ENCODE measurements at regions not wholly inside any gene's neighbourhood (a gene's known extent, or its start where the extent isn't known, plus 50 kb on each side); places are given as distances from the start of the nearest gene placed in this dataset.

DNA sequence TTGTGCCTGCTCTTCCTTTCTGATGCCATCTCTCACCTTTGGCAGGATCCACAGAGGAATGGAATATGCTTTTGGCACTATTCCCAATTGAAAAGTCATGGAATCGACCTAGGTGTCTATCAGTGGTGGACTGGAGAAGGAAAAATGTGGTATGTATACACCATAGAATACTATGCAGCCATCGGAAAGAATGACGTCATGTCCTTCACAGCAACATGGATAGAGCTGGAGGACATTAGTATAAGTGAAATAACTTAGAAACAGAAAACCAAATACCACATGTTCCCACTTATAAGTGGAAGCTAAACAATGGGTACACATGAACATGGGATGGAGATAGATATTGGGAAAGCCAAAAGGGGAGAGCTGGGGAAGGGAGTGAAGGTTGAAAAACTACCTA lies 58.3 kb upstream of the SMIM31 start:
- H3K4me2 ChIP-seq = no peak overlapping the region
- POLR2A ChIA-PET = no interaction called here
- H3K9me3 ChIP-seq = no peaks in the 10 kb centered on the region
- H3K4me3 ChIP-seq = no peak overlapping the region
- no peak for ATAC-seq
- FAIRE-seq = no peak
- H3K4me1 ChIP-seq = no peaks in the 10 kb centered on the region
- TF ChIP-seq POLR2A (IDR thresholded peaks at IDR 0.05; ENCODE audit: low read length) (no peak), HDAC2 (IDR thresholded peaks at IDR 0.05) (no peak), HEYL (CRISPR knock-in tag; IDR thresholded peaks at IDR 0.05) (no peak), BHLHE40 (IDR thresholded peaks at IDR 0.05; ENCODE audit: low read depth, low read length) (no peak), MAZ (IDR thresholded peaks at IDR 0.05; ENCODE audit: borderline replicate concordance, low read depth, low read length) (no peak), ZFP36 (IDR thresholded peaks at IDR 0.05; ENCODE audit: borderline replicate concordance, partially characterized antibody) (no peak), KDM1A (IDR thresholded peaks at IDR 0.05; ENCODE audit: low read depth) (no peak), POLR2AphosphoS2 (conservative IDR thresholded peaks at IDR 0.05; ENCODE audit: low read length) (no peak), SMC3 (IDR thresholded peaks at IDR 0.05) (no peak), HOXB5 (CRISPR knock-in tag; IDR thresholded peaks at IDR 0.05) (no peak), RNF2 (IDR thresholded peaks at IDR 0.05; ENCODE audit: borderline replicate concordance, low read depth) (no peak), RARB (CRISPR knock-in tag; IDR thresholded peaks at IDR 0.05) (no peak), HOXA7 (CRISPR knock-in tag; IDR thresholded peaks at IDR 0.05) (no peak), SREBF2 (IDR thresholded peaks at IDR 0.05) (no peak), EHMT2 (IDR thresholded peaks at IDR 0.05; ENCODE audit: low read depth) (no peak)
- TF ChIP-seq, protein P1, sequence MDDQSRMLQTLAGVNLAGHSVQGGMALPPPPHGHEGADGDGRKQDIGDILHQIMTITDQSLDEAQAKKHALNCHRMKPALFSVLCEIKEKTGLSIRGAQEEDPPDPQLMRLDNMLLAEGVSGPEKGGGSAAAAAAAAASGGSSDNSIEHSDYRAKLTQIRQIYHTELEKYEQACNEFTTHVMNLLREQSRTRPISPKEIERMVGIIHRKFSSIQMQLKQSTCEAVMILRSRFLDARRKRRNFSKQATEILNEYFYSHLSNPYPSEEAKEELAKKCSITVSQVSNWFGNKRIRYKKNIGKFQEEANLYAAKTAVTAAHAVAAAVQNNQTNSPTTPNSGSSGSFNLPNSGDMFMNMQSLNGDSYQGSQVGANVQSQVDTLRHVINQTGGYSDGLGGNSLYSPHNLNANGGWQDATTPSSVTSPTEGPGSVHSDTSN (IDR thresholded peaks at IDR 0.05) = no peak
- TF ChIP-seq, protein P2, sequence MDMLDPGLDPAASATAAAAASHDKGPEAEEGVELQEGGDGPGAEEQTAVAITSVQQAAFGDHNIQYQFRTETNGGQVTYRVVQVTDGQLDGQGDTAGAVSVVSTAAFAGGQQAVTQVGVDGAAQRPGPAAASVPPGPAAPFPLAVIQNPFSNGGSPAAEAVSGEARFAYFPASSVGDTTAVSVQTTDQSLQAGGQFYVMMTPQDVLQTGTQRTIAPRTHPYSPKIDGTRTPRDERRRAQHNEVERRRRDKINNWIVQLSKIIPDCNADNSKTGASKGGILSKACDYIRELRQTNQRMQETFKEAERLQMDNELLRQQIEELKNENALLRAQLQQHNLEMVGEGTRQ (IDR thresholded peaks at IDR 0.05) = no peak
- TF ChIP-seq, protein P3, sequence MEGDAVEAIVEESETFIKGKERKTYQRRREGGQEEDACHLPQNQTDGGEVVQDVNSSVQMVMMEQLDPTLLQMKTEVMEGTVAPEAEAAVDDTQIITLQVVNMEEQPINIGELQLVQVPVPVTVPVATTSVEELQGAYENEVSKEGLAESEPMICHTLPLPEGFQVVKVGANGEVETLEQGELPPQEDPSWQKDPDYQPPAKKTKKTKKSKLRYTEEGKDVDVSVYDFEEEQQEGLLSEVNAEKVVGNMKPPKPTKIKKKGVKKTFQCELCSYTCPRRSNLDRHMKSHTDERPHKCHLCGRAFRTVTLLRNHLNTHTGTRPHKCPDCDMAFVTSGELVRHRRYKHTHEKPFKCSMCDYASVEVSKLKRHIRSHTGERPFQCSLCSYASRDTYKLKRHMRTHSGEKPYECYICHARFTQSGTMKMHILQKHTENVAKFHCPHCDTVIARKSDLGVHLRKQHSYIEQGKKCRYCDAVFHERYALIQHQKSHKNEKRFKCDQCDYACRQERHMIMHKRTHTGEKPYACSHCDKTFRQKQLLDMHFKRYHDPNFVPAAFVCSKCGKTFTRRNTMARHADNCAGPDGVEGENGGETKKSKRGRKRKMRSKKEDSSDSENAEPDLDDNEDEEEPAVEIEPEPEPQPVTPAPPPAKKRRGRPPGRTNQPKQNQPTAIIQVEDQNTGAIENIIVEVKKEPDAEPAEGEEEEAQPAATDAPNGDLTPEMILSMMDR (IDR thresholded peaks at IDR 0.05) = no peak
- TF ChIP-seq, protein P4, sequence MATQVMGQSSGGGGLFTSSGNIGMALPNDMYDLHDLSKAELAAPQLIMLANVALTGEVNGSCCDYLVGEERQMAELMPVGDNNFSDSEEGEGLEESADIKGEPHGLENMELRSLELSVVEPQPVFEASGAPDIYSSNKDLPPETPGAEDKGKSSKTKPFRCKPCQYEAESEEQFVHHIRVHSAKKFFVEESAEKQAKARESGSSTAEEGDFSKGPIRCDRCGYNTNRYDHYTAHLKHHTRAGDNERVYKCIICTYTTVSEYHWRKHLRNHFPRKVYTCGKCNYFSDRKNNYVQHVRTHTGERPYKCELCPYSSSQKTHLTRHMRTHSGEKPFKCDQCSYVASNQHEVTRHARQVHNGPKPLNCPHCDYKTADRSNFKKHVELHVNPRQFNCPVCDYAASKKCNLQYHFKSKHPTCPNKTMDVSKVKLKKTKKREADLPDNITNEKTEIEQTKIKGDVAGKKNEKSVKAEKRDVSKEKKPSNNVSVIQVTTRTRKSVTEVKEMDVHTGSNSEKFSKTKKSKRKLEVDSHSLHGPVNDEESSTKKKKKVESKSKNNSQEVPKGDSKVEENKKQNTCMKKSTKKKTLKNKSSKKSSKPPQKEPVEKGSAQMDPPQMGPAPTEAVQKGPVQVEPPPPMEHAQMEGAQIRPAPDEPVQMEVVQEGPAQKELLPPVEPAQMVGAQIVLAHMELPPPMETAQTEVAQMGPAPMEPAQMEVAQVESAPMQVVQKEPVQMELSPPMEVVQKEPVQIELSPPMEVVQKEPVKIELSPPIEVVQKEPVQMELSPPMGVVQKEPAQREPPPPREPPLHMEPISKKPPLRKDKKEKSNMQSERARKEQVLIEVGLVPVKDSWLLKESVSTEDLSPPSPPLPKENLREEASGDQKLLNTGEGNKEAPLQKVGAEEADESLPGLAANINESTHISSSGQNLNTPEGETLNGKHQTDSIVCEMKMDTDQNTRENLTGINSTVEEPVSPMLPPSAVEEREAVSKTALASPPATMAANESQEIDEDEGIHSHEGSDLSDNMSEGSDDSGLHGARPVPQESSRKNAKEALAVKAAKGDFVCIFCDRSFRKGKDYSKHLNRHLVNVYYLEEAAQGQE (IDR thresholded peaks at IDR 0.05) = no peak
- TF ChIP-seq, protein P5, sequence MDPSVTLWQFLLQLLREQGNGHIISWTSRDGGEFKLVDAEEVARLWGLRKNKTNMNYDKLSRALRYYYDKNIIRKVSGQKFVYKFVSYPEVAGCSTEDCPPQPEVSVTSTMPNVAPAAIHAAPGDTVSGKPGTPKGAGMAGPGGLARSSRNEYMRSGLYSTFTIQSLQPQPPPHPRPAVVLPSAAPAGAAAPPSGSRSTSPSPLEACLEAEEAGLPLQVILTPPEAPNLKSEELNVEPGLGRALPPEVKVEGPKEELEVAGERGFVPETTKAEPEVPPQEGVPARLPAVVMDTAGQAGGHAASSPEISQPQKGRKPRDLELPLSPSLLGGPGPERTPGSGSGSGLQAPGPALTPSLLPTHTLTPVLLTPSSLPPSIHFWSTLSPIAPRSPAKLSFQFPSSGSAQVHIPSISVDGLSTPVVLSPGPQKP (IDR thresholded peaks at IDR 0.05; ENCODE audit: low read depth, low read length) = no peak
- 3% methylated on average over 3 of the region's 3 CpGs for WGBS (ENCODE audit: missing lambda C conversion rate)
- no peak for DNase-seq (ENCODE audit: low read depth in 1 of 2, low spot score in 1 of 2)
- H3K27ac ChIP-seq = no peak overlapping the region
- CTCF ChIA-PET = no interaction called here

All from A549 (cell line).